ENCODE measurements at regions not wholly inside any gene's neighbourhood (a gene's known extent, or its start where the extent isn't known, plus 50 kb on each side); places are given as distances from the start of the nearest gene placed in this dataset.
"Not testable (repeated sequence)": the region's sequence is repeated elsewhere in the genome, so short reads cannot be mapped to it uniquely, and the experiment has no call there.

GRCh38 chr4:43089730-43090129 is 197.2 kb downstream of the GRXCR1 start:
- no peak overlapping the region for H3K27ac ChIP-seq
- DNase-seq (ENCODE audit: low read depth, low spot score): peak; percentile 24

GRCh38 chr4:43103048-43103447 is 210.5 kb downstream of the GRXCR1 start:
- H3K27ac ChIP-seq: no peak overlapping the region
- no peak for DNase-seq (ENCODE audit: low read depth, low spot score)

- DNase-seq (ENCODE audit: low read depth, low spot score): no peak
- no peak overlapping the region for H3K27ac ChIP-seq
These were observed 219.6 kb downstream of the GRXCR1 start for GRCh38 chr4:43112139-43112538.

- no peak for DNase-seq (ENCODE audit: low read depth, low spot score)
- H3K27ac ChIP-seq: no peak overlapping the region
These were observed 220.7 kb downstream of the GRXCR1 start for GRCh38 chr4:43113196-43113595.

GRCh38 chr4:43126595-43126994 is 234.1 kb downstream of the GRXCR1 start:
- no peak for DNase-seq (ENCODE audit: low read depth, low spot score)
- no peak overlapping the region for H3K27ac ChIP-seq

GRCh38 chr4:43130228-43131021 is 237.9 kb downstream of the GRXCR1 start:
- DNase-seq (ENCODE audit: low read depth, low spot score): no peak
- H3K27ac ChIP-seq: no peak overlapping the region

GRCh38 chr4:43132010-43132582 is 239.6 kb downstream of the GRXCR1 start:
- no peak overlapping the region for H3K27ac ChIP-seq
- DNase-seq (ENCODE audit: low read depth, low spot score): no peak

- DNase-seq (ENCODE audit: low read depth, low spot score): peak; percentile 29
- H3K27ac ChIP-seq: no peak overlapping the region
These were observed 241.1 kb downstream of the GRXCR1 start for GRCh38 chr4:43133566-43133965.

- no peak for DNase-seq (ENCODE audit: low read depth, low spot score)
- no peak overlapping the region for H3K27ac ChIP-seq
These were observed 244.2 kb downstream of the GRXCR1 start for GRCh38 chr4:43136752-43137151.

GRCh38 chr4:43146198-43146597 is 253.7 kb downstream of the GRXCR1 start:
- no peak overlapping the region for H3K27ac ChIP-seq
- no peak for DNase-seq (ENCODE audit: low read depth, low spot score)

GRCh38 chr4:43148481-43148880 is 256.0 kb downstream of the GRXCR1 start:
- DNase-seq (ENCODE audit: low read depth, low spot score): no peak
- no peak overlapping the region for H3K27ac ChIP-seq

GRCh38 chr4:43163101-43163792 is 270.7 kb downstream of the GRXCR1 start:
- DNase-seq (ENCODE audit: low read depth, low spot score): no peak
- H3K27ac ChIP-seq: no peak overlapping the region

- DNase-seq (ENCODE audit: low read depth, low spot score): no peak
- H3K27ac ChIP-seq: no peak overlapping the region
These were observed 297.2 kb downstream of the GRXCR1 start for GRCh38 chr4:43189741-43190140.

- DNase-seq (ENCODE audit: low read depth, low spot score); H3K27ac ChIP-seq: not testable (repeated sequence)
These were observed 320.1 kb downstream of the GRXCR1 start for GRCh38 chr4:43212576-43212975.

GRCh38 chr4:43223820-43224219 is 331.3 kb downstream of the GRXCR1 start:
- no peak for DNase-seq (ENCODE audit: low read depth, low spot score)
- no peak overlapping the region for H3K27ac ChIP-seq

GRCh38 chr4:43224559-43224958 is 332.0 kb downstream of the GRXCR1 start:
- DNase-seq (ENCODE audit: low read depth, low spot score): no peak
- H3K27ac ChIP-seq: no peak overlapping the region

- H3K27ac ChIP-seq: no peak overlapping the region
- DNase-seq (ENCODE audit: low read depth, low spot score): no peak
These were observed 340.8 kb downstream of the GRXCR1 start for GRCh38 chr4:43233321-43233720.

- no peak overlapping the region for H3K27ac ChIP-seq
- DNase-seq (ENCODE audit: low read depth, low spot score): no peak
These were observed 342.3 kb downstream of the GRXCR1 start for GRCh38 chr4:43234626-43235415.

GRCh38 chr4:43238008-43238407 is 345.5 kb downstream of the GRXCR1 start:
- DNase-seq (ENCODE audit: low read depth, low spot score): no peak
- H3K27ac ChIP-seq: no peak overlapping the region

- no peak overlapping the region for H3K27ac ChIP-seq
- DNase-seq (ENCODE audit: low read depth, low spot score): no peak
These were observed 346.1 kb downstream of the GRXCR1 start for GRCh38 chr4:43238585-43238984.

GRCh38 chr4:43241104-43241503 is 348.6 kb downstream of the GRXCR1 start:
- DNase-seq (ENCODE audit: low read depth, low spot score): no peak
- no peak overlapping the region for H3K27ac ChIP-seq

Measured in epithelial cell of prostate (primary cell).